ACC112 (cell line): ENCODE measurements at regions not wholly inside any gene's neighbourhood (a gene's known extent, or its start where the extent isn't known, plus 50 kb on each side); places are given as distances from the start of the nearest gene placed in this dataset.

Experiments used
- H2AFZ ChIP-seq: fragments of 200-600 bp; sonication (generic); one replicate; pipeline ENCODE4 v1.6.0; 2017; ENCODE audit warnings: antibody characterized with exemption, low read length; ENCODE audit not compliant: unreplicated experiment
- H3K27ac ChIP-seq: fragments of 200-600 bp; sonication (generic); 2 replicates; pipeline ENCODE4 v1.5.1; 2014; ENCODE audit warnings: low read depth, mild to moderate bottlenecking, antibody characterized with exemption, low read length, moderate library complexity
- H3K27me3 ChIP-seq: fragments of 200-600 bp; sonication (generic); 2 replicates; pipeline ENCODE4 v1.6.1; 2014; ENCODE audit warnings: mild to moderate bottlenecking, antibody characterized with exemption, low read length, moderate library complexity, mixed read lengths; ENCODE audit not compliant: insufficient read depth
- H3K36me3 ChIP-seq: fragments of 200-600 bp; sonication (generic); 2 replicates; pipeline ENCODE4 v1.6.1; 2016; ENCODE audit warnings: mild to moderate bottlenecking, antibody characterized with exemption, low read length, moderate library complexity, mixed read lengths; ENCODE audit not compliant: insufficient read depth
- H3K4me1 ChIP-seq: fragments of 200-600 bp; sonication (generic); one replicate; pipeline ENCODE4 v1.6.1; 2016; ENCODE audit warnings: low read length, mixed read lengths; ENCODE audit not compliant: insufficient read depth, unreplicated experiment, control insufficient read depth
- H3K4me3 ChIP-seq: fragments of 200-600 bp; sonication (generic); 2 replicates; pipeline ENCODE4 v1.5.1; 2014; ENCODE audit warnings: mild to moderate bottlenecking, low read depth, low read length
- H3K79me2 ChIP-seq: fragments of 200-600 bp; sonication (generic); one replicate; pipeline ENCODE4 v1.6.0; 2016; ENCODE audit warnings: low read length; ENCODE audit not compliant: control insufficient read depth, unreplicated experiment, insufficient read depth

DNA sequence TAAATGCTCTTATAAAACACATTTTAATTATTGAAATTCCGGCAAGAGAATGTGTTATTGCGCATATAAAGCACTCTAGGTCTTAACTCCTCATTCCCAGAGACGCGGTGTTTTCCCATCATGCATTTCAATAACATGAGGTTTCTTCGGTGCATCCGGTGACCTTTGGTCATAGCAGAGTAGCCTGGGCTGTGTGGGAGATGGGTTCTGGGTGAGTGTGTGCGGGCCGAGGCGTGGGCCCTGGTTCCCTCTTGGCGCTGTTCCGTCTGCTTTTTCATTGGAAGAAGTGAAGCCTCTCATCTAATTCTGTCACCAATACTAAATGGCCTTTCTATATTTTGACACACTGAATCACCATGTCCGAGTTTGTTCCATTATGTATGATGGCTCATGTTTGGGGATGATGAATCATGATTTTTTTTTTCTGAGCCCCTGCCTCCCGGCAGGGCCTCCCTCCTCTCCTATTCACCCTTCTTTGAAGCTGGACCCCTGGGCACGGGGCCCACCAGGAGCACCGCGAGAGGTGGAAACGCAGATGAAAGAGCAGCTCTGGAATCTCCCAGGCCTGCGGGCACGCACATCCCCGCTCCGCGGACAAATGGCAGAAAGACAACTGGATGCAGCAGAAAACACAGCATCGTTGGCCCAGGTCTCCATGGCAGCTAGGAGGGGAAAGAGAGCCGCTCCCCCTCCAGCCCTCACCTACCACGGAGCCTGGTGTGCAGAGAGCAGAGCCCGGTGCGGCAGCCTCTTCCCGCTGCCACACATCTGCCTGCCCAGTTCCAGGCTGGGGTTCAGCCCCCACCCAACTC is 85.8 kb upstream of the HPCAL1 start:
- Histone ChIP-seq H2AFZ (no peak overlapping the region), H3K4me3 (no peak overlapping the region), H3K4me1 (no peaks in the 10 kb centered on the region), H3K36me3 (no peaks in the 10 kb centered on the region), H3K79me2 (no peaks in the 10 kb centered on the region), H3K27me3 (no peaks in the 10 kb centered on the region), H3K27ac (no peak overlapping the region)

DNA sequence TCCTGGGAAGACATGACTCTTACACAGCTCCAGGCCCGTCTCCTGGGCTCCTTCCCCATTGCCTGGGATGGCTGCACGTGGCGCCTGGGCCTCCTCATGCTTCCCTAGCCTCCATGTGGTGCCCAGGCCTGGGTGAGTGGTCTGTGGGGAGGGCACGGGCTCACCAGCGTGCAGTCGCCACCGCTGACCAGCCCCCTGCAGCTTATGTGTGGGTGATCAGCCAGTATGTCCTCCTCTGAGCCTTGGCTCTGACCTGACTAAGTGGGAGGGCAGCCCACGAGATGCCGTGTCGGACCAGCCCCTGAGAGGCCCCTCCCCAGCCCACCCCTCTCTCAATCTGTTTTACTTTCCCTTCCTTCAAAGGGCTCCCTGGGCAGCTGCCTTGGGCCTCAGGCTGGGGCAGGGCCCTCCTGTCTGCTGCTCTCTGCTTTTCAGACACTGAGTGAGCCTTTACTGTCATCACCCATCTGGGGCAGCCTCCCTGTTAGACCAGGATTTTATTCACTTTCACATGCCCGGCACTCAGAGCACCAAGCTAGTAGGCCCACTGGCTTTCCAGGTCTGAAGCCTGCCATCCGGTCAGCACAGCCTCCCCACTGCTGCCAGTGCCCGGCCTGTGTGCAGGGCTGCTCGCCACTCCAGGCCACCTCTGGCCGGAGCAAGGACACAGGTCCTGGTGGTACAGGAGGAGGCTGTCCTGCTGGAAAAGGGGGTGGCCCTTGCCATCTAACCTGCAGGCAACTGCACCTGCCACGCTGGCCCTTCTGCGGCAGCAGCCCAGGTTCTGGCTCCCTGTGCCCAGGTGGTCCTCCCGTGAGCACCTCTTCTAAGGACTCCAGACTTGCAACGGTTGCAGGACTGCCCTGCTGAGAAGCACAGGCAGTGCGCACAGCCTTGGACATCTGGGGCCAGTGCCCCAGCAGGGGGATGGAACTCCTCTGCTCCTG is 84.9 kb upstream of the HPCAL1 start:
- no peaks in the 10 kb centered on the region for H3K27me3 ChIP-seq
- H3K4me3 ChIP-seq = no peak overlapping the region
- no peak overlapping the region for H3K27ac ChIP-seq
- no peaks in the 10 kb centered on the region for H3K79me2 ChIP-seq
- H2AFZ ChIP-seq = no peak overlapping the region
- no peaks in the 10 kb centered on the region for H3K36me3 ChIP-seq
- H3K4me1 ChIP-seq = no peaks in the 10 kb centered on the region

DNA sequence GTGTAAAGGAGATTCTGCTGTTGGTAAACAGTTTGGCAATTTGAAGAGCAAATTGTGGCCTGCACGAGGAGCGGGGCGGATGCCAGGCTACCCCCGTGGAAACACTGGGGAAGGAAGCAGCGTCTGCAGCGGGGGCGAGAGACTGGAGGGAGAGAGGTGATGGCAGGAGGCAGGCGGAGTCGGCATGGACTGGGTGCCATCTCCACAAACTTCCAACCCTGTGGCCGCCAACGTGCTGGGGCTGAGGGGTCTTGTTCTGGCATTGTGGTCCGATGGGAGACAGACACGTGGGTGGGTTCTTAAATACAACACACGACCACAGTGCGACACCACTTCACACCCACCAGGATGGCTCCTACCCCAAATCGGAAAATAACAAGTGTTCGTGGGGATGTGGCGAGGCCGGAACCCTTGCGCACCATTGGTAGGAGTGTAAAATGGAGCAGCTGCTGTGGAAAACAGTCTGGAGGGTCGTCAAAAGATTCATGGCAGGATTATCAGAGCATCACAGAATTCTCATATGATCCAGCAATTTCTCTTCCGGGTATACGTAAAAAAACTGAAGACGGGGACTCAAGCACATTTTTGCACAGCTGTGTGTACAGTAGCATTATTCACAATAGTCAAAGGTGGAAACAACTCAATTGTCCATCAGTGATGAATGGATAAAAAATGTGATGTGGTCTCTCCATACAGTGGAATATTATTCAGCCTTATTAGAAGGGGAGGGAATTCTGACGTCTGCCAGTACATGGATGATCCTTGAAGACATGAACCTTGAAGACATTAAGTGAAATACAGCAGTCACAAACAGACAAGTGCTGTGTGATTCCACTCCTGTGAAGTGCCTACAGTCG is 82.4 kb upstream of the HPCAL1 start:
- Histone ChIP-seq H3K27ac (no peak overlapping the region), H2AFZ (no peak overlapping the region), H3K36me3 (no peaks in the 10 kb centered on the region), H3K27me3 (no peaks in the 10 kb centered on the region), H3K79me2 (no peaks in the 10 kb centered on the region), H3K4me1 (no peaks in the 10 kb centered on the region), H3K4me3 (no peak overlapping the region)

DNA sequence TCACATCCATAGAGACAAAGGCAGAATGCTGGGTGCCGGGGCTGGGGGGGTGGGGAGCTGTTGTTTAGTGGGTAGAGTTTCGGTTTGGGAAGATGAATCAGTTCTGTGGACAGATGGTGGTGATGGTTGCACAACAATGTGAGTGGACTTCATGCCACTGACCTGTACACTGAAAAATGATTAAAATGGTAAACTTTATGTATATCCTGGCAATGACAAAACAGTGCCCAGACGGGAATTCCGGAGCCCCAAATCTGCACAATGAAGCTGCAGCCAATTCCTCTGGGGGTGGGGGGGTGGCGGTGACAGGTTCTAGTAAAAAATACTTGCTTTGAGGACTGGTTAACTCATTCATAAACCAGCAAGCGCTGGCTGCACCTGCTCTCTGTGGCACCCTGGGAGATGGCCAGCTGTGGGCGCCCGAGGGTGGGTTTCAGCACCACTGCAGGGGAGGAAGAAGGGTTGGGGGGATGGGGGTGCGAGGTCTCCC is 81.8 kb upstream of the HPCAL1 start:
- Histone ChIP-seq H3K36me3 (no peaks in the 10 kb centered on the region), H3K27me3 (no peaks in the 10 kb centered on the region), H2AFZ (no peak overlapping the region), H3K79me2 (no peaks in the 10 kb centered on the region), H3K4me3 (no peak overlapping the region), H3K27ac (no peak overlapping the region), H3K4me1 (no peaks in the 10 kb centered on the region)

DNA sequence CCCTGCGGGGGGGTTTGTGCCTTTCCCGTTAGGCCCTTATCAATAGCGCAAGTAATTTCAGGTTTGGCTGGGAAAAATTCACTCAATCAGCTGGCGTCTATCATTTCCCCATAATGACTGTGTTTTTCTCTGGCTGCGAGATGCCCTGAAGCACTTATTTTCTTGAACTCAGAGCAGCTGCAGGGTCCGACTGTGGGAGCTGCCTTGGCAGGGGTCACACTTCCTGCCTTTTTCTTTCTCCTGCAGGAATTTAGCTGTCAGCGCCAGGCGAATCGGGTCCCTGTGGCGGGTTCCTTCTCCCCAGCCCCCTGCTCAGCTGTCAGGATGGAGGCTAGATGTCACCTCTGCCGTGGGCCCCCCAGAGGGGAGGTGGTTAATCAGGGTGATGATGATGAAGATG is 81.3 kb upstream of the HPCAL1 start:
- Histone ChIP-seq H3K27ac (no peak overlapping the region), H2AFZ (no peak overlapping the region), H3K79me2 (no peaks in the 10 kb centered on the region), H3K36me3 (no peaks in the 10 kb centered on the region), H3K27me3 (no peaks in the 10 kb centered on the region), H3K4me1 (no peaks in the 10 kb centered on the region), H3K4me3 (no peak overlapping the region)

DNA sequence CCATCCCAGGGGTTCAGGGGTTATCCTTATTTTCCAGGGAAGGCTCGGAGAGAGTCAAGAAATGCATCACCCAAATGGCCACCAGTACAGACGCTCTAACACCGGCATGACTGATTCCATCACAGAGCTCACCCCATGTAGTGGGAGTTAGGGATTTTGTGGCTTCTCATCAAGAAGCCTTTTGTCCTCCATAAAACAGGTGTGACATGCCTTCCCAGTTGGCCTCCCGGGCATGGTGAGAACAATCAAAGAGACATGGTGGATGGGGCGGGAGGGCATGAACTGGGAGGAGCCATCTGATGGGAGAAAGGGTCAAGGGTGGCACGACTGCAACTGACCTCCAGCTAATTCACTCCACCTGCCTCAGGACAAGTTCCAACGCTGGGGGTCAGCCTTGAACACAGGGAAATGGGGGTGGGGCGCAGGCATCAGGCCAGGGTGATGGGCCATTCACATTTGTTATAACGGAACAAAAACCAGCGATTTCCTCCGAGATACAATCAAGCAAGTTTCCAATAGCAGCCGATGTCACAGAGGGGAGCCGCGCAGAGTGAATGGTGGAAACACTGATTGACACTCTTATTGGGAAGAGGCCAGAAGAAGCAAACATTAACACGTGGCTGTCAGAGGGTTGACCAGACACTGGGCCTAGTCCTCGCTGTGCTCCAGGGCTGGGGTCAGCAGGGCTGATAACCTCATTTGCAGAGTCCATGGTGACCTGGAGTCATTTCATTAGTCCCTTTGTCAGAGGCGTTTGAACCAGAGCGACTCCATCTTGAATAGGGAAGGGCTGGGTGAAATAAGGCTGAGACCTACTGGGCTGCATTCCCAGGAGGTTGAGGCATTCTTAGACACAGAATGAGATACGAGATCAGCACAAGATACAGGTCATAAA is 80.5 kb upstream of the HPCAL1 start:
- Histone ChIP-seq H3K4me3 (no peak overlapping the region), H2AFZ (no peak overlapping the region), H3K79me2 (no peaks in the 10 kb centered on the region), H3K36me3 (no peaks in the 10 kb centered on the region), H3K27ac (no peak overlapping the region), H3K4me1 (no peaks in the 10 kb centered on the region), H3K27me3 (no peaks in the 10 kb centered on the region)

DNA sequence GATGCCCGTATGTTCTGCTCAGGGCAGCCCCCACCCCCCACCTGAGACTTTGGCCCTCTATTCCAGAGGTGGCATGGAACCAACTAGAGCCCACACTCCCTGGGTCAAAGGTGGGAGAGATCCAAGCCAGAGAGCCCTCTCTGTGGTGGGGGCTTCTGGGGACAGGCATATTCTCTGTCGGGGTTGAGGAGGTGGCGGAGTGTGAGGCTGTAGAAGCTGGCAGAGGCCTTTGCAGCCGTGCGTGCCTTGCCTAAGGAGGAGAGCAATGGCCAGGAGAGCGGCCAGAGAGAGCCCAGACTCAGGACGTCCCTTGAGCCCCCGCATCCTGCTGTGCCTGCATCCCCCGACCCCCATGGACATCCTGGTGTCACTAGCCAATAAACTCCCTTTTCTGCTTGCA is 79.2 kb upstream of the HPCAL1 start:
- H3K79me2 ChIP-seq = no peaks in the 10 kb centered on the region
- H3K4me1 ChIP-seq = no peaks in the 10 kb centered on the region
- no peak overlapping the region for H3K27ac ChIP-seq
- H3K27me3 ChIP-seq = no peaks in the 10 kb centered on the region
- H3K4me3 ChIP-seq = no peak overlapping the region
- H3K36me3 ChIP-seq = no peaks in the 10 kb centered on the region
- H2AFZ ChIP-seq = no peak overlapping the region

DNA sequence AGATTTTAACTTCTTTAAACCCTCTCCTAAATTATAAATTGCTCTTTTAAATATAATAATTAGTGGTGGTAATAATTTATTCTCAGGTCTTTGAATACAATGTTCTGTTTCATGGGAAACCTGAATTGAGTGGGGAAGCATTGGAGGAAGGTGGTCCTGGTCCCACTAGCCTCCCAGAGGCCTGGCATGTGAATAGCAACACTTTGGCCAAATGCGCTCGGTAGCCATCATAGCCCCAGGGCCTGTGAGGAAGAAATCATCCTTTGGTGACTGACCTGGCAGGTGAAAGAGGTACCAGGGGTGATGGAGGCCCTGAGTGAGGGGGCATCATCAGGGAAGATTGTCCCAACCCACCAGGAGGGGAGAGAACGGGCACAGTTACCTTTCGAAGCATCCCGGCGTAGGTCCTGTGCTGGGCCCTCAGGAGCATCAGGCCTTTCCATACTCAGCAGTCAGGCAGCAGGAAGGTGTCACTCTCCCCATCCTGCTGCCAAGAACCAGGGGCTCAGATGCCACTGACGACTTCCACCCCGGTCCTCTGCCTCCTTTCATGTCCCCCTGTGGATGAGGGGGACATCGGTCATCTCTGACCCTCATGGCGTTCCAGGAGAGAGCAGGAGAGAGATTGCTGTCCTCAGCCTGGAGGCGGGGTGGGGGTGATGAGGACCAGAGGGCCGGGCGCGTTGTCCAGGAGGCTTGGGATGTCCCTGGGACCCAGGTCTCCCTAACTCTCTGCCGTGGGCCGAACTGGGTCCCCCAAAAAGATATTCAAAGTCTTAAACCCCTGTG is 78.6 kb upstream of the HPCAL1 start:
- no peaks in the 10 kb centered on the region for H3K36me3 ChIP-seq
- no peak overlapping the region for H2AFZ ChIP-seq
- no peak overlapping the region for H3K4me3 ChIP-seq
- no peaks in the 10 kb centered on the region for H3K4me1 ChIP-seq
- H3K27me3 ChIP-seq = no peaks in the 10 kb centered on the region
- H3K27ac ChIP-seq = no peak overlapping the region
- H3K79me2 ChIP-seq = no peaks in the 10 kb centered on the region

DNA sequence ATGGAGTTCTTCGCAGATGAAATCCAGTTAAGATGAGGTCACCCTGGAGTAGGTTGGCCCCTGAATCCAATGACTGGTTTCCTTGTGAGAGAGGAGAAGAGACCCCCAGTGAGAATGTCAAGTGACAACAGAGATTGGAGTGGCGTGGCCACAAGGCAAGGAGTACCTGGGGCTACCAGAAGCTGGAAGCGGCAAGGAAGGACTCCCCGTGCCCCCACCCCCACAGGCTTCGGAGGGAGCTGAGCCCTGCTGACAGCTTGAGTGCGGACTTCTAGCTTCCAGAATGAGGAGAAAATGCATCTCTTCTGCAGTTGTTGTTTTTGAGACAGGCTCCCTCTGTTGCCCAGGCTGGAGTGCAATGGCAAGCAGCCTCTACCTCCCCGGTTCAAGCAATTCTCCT is 78.0 kb upstream of the HPCAL1 start:
- H3K27ac ChIP-seq = no peak overlapping the region
- H3K79me2 ChIP-seq = no peaks in the 10 kb centered on the region
- no peak overlapping the region for H3K4me3 ChIP-seq

More for the DNA sequence above, 78.0 kb upstream of the HPCAL1 start:
- Histone ChIP-seq H2AFZ (no peak overlapping the region), H3K4me1 (no peaks in the 10 kb centered on the region), H3K27me3 (no peaks in the 10 kb centered on the region), H3K36me3 (no peaks in the 10 kb centered on the region)
